Epithelial cell of esophagus (primary cell): ENCODE measurements at regions not wholly inside any gene's neighbourhood (a gene's known extent, or its start where the extent isn't known, plus 50 kb on each side); places are given as distances from the start of the nearest gene placed in this dataset.

Experiments
- DNase-seq: peaks from one replicate; pipeline ENCODE4 v3.0.0; 2010; ENCODE audit warnings: low read depth
- H3K4me3 ChIP-seq: 2 replicates; pipeline ENCODE4 v1.5.1; 2011; ENCODE audit warnings: mild to moderate bottlenecking, low read length, control low read depth
- CTCF ChIP-seq: IDR thresholded peaks from 2 replicates; pipeline ENCODE4 v1.5.1; 2011; ENCODE audit warnings: low read depth, mild to moderate bottlenecking, low read length, control low read depth, inconsistent platforms; ENCODE audit not compliant: insufficient read depth; ENCODE audit errors: missing control alignments

GRCh38 chr12:73726881-73727280 is 810.8 kb upstream of the ATXN7L3B start:
- DNase-seq: peak; percentile 30
- no peak overlapping the region for H3K4me3 ChIP-seq
- no peak for TF ChIP-seq CTCF

- no peak for TF ChIP-seq CTCF
- H3K4me3 ChIP-seq: no peak overlapping the region
- DNase-seq: peak; percentile 5
These were observed 806.0 kb upstream of the ATXN7L3B start for GRCh38 chr12:73731658-73732057.

GRCh38 chr12:73769337-73769736 is 768.3 kb upstream of the ATXN7L3B start:
- no peak overlapping the region for H3K4me3 ChIP-seq
- DNase-seq: no peak
- TF ChIP-seq CTCF: no peak

- DNase-seq: no peak
- no peak overlapping the region for H3K4me3 ChIP-seq
- no peak for TF ChIP-seq CTCF
These were observed 739.1 kb upstream of the ATXN7L3B start for GRCh38 chr12:73798523-73798922.

GRCh38 chr12:73815072-73815645 is 722.5 kb upstream of the ATXN7L3B start:
- no peak for DNase-seq
- H3K4me3 ChIP-seq: no peak overlapping the region
- no peak for TF ChIP-seq CTCF

GRCh38 chr12:73817161-73817560 is 720.5 kb upstream of the ATXN7L3B start:
- no peak for DNase-seq
- no peak for TF ChIP-seq CTCF
- H3K4me3 ChIP-seq: no peak overlapping the region

- DNase-seq: no peak
- no peak overlapping the region for H3K4me3 ChIP-seq
- no peak for TF ChIP-seq CTCF
These were observed 703.9 kb upstream of the ATXN7L3B start for GRCh38 chr12:73833746-73834145.
